Ishikawa (cell line): ENCODE measurements at regions not wholly inside any gene's neighbourhood (a gene's known extent, or its start where the extent isn't known, plus 50 kb on each side); places are given as distances from the start of the nearest gene placed in this dataset.

Experiments used
- EP300 ChIP-seq: IDR thresholded peaks from 2 replicates; pipeline ENCODE4 v1.6.1; 2012; ENCODE audit warnings: borderline replicate concordance
- FOXM1 ChIP-seq: IDR thresholded peaks from 2 replicates; pipeline ENCODE4 v1.6.1; 2012; ENCODE audit warnings: low read depth, borderline replicate concordance
- MAX ChIP-seq: IDR thresholded peaks from 2 replicates; pipeline ENCODE4 v1.6.1; 2012
- REST ChIP-seq: IDR thresholded peaks from 2 replicates; pipeline ENCODE4 v1.6.1; 2012; ENCODE audit warnings: low read depth, mild to moderate bottlenecking

DNA sequence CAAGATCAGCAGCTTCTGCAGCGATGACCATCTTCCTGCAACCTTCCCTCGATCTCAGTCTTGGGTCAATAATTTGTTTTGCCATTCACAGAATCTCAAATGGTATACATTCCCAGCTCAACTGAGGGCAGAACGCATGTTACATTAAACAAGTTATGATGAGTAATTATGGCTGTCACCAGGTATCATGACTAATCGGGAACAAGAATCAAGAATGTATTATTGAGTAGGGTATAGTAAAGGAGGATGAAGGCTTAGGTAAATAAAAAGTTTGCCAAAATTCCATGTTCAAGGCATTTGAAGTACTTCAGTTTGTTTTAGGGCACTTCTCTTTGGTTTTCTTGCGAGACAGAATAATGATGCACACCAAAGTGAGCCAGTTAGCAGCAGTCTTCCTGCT, 194.1 kb downstream of the SH2D1A start:
- TF ChIP-seq EP300: no peak
- TF ChIP-seq MAX: no peak
- no peak for TF ChIP-seq FOXM1
- TF ChIP-seq REST: no peak
